NCI-H146 treated with DMSO at 0.1 percent for 48 hours (cell line): ENCODE measurements at regions not wholly inside any gene's neighbourhood (a gene's known extent, or its start where the extent isn't known, plus 50 kb on each side); places are given as distances from the start of the nearest gene placed in this dataset.
"Not testable (repeated sequence)": the region's sequence is repeated elsewhere in the genome, so short reads cannot be mapped to it uniquely, and the experiment has no call there.

Experiments used
- DNase-seq: peaks from one replicate; lab custom pipeline; 2025; ENCODE audit not compliant: unreplicated experiment; lab: John Stamatoyannopoulos, UW

- DNase-seq = no peak
Observed at GRCh38 chr4:77438549-77438948, 167.1 kb upstream of the CXCL13 start.

GRCh38 chr4:77443941-77444340, 161.7 kb upstream of the CXCL13 start:
- DNase-seq = no peak

- DNase-seq = no peak
Observed at GRCh38 chr4:77445823-77446222, 159.8 kb upstream of the CXCL13 start.

GRCh38 chr4:77446601-77447000, 159.0 kb upstream of the CXCL13 start:
- no peak for DNase-seq

GRCh38 chr4:77449171-77449570, 156.4 kb upstream of the CXCL13 start:
- DNase-seq = no peak

- no peak for DNase-seq
Observed at GRCh38 chr4:77450006-77450405, 155.6 kb upstream of the CXCL13 start.

- DNase-seq = no peak
Observed at GRCh38 chr4:77451530-77451929, 154.1 kb upstream of the CXCL13 start.

- DNase-seq = not testable (repeated sequence)
Observed at GRCh38 chr4:77452117-77452516, 153.5 kb upstream of the CXCL13 start.

GRCh38 chr4:77453911-77454310, 151.7 kb upstream of the CXCL13 start:
- DNase-seq = no peak

- no peak for DNase-seq
Observed at GRCh38 chr4:77454858-77455257, 150.8 kb upstream of the CXCL13 start.

GRCh38 chr4:77464100-77464499, 141.5 kb upstream of the CXCL13 start:
- DNase-seq = not testable (repeated sequence)

GRCh38 chr4:77465271-77465670, 140.3 kb upstream of the CXCL13 start:
- DNase-seq = no peak

- DNase-seq = no peak
Observed at GRCh38 chr4:77466430-77466829, 139.2 kb upstream of the CXCL13 start.

- DNase-seq = no peak
Observed at GRCh38 chr4:77471821-77472495, 133.7 kb upstream of the CXCL13 start.

GRCh38 chr4:77473509-77473908, 132.1 kb upstream of the CXCL13 start:
- DNase-seq = no peak

- DNase-seq = no peak
Observed at GRCh38 chr4:77481856-77482255, 123.8 kb upstream of the CXCL13 start.

- no peak for DNase-seq
Observed at GRCh38 chr4:77488882-77489281, 116.7 kb upstream of the CXCL13 start.

GRCh38 chr4:77493120-77493752, 112.4 kb upstream of the CXCL13 start:
- no peak for DNase-seq

- DNase-seq = no peak
Observed at GRCh38 chr4:77493829-77494551, 111.6 kb upstream of the CXCL13 start.

GRCh38 chr4:77496457-77496856, 109.2 kb upstream of the CXCL13 start:
- DNase-seq = no peak

- no peak for DNase-seq
Observed at GRCh38 chr4:77500801-77501200, 104.8 kb upstream of the CXCL13 start.

- DNase-seq = no peak
Observed at GRCh38 chr4:77501240-77501639, 104.4 kb upstream of the CXCL13 start.
